Smooth muscle cell (in vitro differentiated cells): ENCODE measurements at regions not wholly inside any gene's neighbourhood (a gene's known extent, or its start where the extent isn't known, plus 50 kb on each side); places are given as distances from the start of the nearest gene placed in this dataset.
"Not testable (repeated sequence)": the region's sequence is repeated elsewhere in the genome, so short reads cannot be mapped to it uniquely, and the experiment has no call there.

ENCODE experiments used
- DNase-seq: peaks from one replicate; lab custom pipeline; 2025; ENCODE audit not compliant: unreplicated experiment; lab: John Stamatoyannopoulos, UW
- H2AFZ ChIP-seq: fragments of 200-600 bp; sonication (generic); 2 replicates; pipeline ENCODE4 v1.6.0; 2016; ENCODE audit warnings: antibody characterized with exemption, low read depth, mild to moderate bottlenecking
- H3F3A ChIP-seq: fragments of 200-600 bp; sonication (generic); 2 replicates; pipeline ENCODE4 v1.6.0; 2017; ENCODE audit warnings: antibody characterized with exemption, low read depth
- H3K27ac ChIP-seq: fragments of 200-600 bp; sonication (generic); 2 replicates; pipeline ENCODE4 v1.5.1; 2016; ENCODE audit warnings: low read depth, mild to moderate bottlenecking
- H3K27me3 ChIP-seq: fragments of 200-600 bp; sonication (generic); 2 replicates; pipeline ENCODE4 v1.6.1; 2016; ENCODE audit warnings: low read depth, mild to moderate bottlenecking
- H3K36me3 ChIP-seq: fragments of 200-600 bp; sonication (generic); 2 replicates; pipeline ENCODE4 v1.5.1; 2016; ENCODE audit warnings: low read depth
- H3K4me1 ChIP-seq: fragments of 200-600 bp; sonication (generic); 2 replicates; pipeline ENCODE4 v1.5.1; 2016; ENCODE audit warnings: low read depth
- H3K4me2 ChIP-seq: fragments of 200-600 bp; sonication (generic); 2 replicates; pipeline ENCODE4 v1.6.0; 2016; ENCODE audit warnings: mild to moderate bottlenecking
- H3K4me3 ChIP-seq: fragments of 200-600 bp; sonication (generic); 2 replicates; pipeline ENCODE4 v1.5.1; 2016; ENCODE audit warnings: mild to moderate bottlenecking
- H3K79me2 ChIP-seq: fragments of 200-600 bp; sonication (generic); 2 replicates; pipeline ENCODE4 v1.6.0; 2016; ENCODE audit warnings: low read depth, mild to moderate bottlenecking
- H3K9ac ChIP-seq: fragments of 200-600 bp; sonication (generic); 2 replicates; pipeline ENCODE4 v1.6.0; 2016; ENCODE audit warnings: low read depth
- H3K9me3 ChIP-seq: fragments of 200-600 bp; sonication (generic); replicated peaks from 2 replicates; pipeline ENCODE4 v1.5.1; 2016; ENCODE audit warnings: low read depth
- H4K20me1 ChIP-seq: fragments of 200-600 bp; sonication (generic); 2 replicates; pipeline ENCODE4 v1.6.0; 2016; ENCODE audit warnings: low read depth
- WGBS: methylation state at CpG from one replicate; pipeline ENCODE4 v1.1.7; 2016; ENCODE audit warnings: low lambda C conversion rate; 5-methylcytosine and 5-hydroxymethylcytosine counted together
- TF ChIP-seq, protein P1 (sequence below): fragments of 200-600 bp; sonication (generic); IDR thresholded peaks from 2 replicates; pipeline ENCODE4 v1.5.1; 2017; ENCODE audit warnings: borderline replicate concordance, mild to moderate bottlenecking, antibody characterized with exemption; ENCODE audit not compliant: insufficient read depth, poor library complexity, severe bottlenecking

GRCh38 chr14:105891631-105892452 lies 365.5 kb downstream of the TMEM121 start:
- DNase-seq: no peak
- Histone ChIP-seq H3K27me3 (no peaks in the 10 kb centered on the region), H2AFZ (no peak overlapping the region), H3K4me1 (no peaks in the 10 kb centered on the region), H3F3A (no peaks in the 10 kb centered on the region), H3K79me2 (no peaks in the 10 kb centered on the region), H3K36me3 (no peaks in the 10 kb centered on the region), H3K4me2 (no peak overlapping the region), H3K27ac (no peak overlapping the region), H4K20me1 (no peaks in the 10 kb centered on the region), H3K9ac (no peak overlapping the region), H3K4me3 (no peak overlapping the region), H3K9me3 (no peaks in the 10 kb centered on the region)
- TF ChIP-seq, protein P1, sequence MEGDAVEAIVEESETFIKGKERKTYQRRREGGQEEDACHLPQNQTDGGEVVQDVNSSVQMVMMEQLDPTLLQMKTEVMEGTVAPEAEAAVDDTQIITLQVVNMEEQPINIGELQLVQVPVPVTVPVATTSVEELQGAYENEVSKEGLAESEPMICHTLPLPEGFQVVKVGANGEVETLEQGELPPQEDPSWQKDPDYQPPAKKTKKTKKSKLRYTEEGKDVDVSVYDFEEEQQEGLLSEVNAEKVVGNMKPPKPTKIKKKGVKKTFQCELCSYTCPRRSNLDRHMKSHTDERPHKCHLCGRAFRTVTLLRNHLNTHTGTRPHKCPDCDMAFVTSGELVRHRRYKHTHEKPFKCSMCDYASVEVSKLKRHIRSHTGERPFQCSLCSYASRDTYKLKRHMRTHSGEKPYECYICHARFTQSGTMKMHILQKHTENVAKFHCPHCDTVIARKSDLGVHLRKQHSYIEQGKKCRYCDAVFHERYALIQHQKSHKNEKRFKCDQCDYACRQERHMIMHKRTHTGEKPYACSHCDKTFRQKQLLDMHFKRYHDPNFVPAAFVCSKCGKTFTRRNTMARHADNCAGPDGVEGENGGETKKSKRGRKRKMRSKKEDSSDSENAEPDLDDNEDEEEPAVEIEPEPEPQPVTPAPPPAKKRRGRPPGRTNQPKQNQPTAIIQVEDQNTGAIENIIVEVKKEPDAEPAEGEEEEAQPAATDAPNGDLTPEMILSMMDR: no peak
- WGBS: 76% methylated on average over 17 of the region's 18 CpGs

DNA sequence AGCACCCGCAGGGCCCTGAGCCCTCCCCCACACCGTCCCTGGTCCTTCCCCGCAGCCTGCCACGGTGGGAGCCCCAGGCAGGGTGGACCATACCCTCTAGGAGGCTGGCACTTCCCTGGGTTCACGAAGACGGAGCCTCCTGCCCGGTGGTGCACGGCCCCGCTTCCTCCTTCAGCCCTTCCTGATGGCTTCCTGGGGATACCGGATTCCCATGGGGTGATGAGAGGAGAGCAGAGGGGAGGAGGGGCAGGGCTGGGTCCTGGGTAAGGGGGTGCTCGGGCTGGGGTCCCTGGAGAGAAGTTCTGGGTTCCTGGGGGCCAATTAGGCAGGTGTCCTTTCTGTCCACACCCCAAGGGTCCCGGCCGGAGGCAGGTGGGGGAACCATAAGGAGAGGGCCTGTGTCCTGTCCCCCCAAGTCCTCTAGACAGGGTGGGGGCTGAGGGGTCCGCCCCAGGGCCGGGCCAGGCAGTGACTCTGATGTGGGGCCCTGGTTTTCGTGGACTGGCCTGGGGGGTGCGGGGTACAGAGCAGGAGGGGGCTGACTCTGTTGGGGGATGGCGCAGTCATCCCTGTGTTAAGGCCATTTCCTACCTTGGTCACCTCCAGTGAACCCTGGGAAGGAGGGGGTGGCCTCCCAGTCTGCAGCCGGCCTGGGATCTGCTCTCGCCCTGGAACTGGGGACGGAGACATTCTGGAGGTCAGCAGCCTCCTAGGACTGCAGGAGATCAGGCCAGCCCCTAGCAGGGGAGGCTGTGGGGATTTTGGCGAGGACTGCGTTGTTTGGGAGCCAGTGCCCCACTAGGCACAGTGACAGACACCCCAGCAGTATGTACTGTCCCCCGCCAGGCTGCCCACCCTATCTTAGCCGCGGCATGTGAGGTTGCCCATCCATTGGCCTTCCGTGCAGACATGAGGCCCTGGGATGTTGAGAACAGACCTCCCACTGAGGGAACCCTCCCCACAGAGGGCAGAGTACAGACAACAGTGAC lies 366.4 kb downstream of the TMEM121 start:
- 82% methylated on average over 16 of the region's 27 CpGs for WGBS
- H3K9me3 ChIP-seq, H3K27me3 ChIP-seq, H4K20me1 ChIP-seq, H3K79me2 ChIP-seq, H2AFZ ChIP-seq, DNase-seq, H3K4me1 ChIP-seq, H3K36me3 ChIP-seq, H3K4me2 ChIP-seq, H3K4me3 ChIP-seq, H3K27ac ChIP-seq, H3F3A ChIP-seq, H3K9ac ChIP-seq: not testable (repeated sequence)

GRCh38 chr14:105893686-105894085 lies 367.3 kb downstream of the TMEM121 start:
- not testable (repeated sequence) for H4K20me1 ChIP-seq, H3K9ac ChIP-seq, H3K27me3 ChIP-seq, H2AFZ ChIP-seq, H3K36me3 ChIP-seq, H3K4me3 ChIP-seq, H3K4me1 ChIP-seq, H3F3A ChIP-seq, H3K79me2 ChIP-seq, DNase-seq, H3K4me2 ChIP-seq, H3K27ac ChIP-seq, H3K9me3 ChIP-seq
- WGBS: 84% methylated on average over 9 of the region's 12 CpGs

- TF ChIP-seq, protein P1: no peak
- Histone ChIP-seq H3K9ac (no peak overlapping the region), H3K4me2 (no peak overlapping the region), H3K79me2 (no peaks in the 10 kb centered on the region), H3K4me1 (no peaks in the 10 kb centered on the region), H3K36me3 (no peaks in the 10 kb centered on the region), H3K9me3 (peaks cover 4% of the 10 kb centered on the region), H2AFZ (no peak overlapping the region), H3K4me3 (no peak overlapping the region), H3K27ac (no peak overlapping the region), H3K27me3 (no peaks in the 10 kb centered on the region), H3F3A (no peaks in the 10 kb centered on the region), H4K20me1 (no peaks in the 10 kb centered on the region)
- no peak for DNase-seq
- 72% methylated on average over 19 of the region's 19 CpGs for WGBS
Measured at GRCh38 chr14:105894125-105894977, 368.0 kb downstream of the TMEM121 start.
